ENCODE measurements at regions not wholly inside any gene's neighbourhood (a gene's known extent, or its start where the extent isn't known, plus 50 kb on each side); places are given as distances from the start of the nearest gene placed in this dataset.

- TF ChIP-seq CEBPB (IDR thresholded peaks at IDR 0.05; ENCODE audit: borderline replicate concordance in 1 of 2, low read depth in 2 of 2, low read length in 2 of 2) = no peak
- no peak for TF ChIP-seq MYC (IDR thresholded peaks at IDR 0.05; ENCODE audit: insufficient read depth, insufficient read length, insufficient replicate concordance, low read length, severe bottlenecking)
- no peak for TF ChIP-seq STAT1 (conservative IDR thresholded peaks at IDR 0.05)
- no peak for TF ChIP-seq ZNF274 (IDR thresholded peaks at IDR 0.05; ENCODE audit: insufficient read depth, insufficient read length)
- no peak for TF ChIP-seq JUNB (IDR thresholded peaks at IDR 0.05)
- no peak for TF ChIP-seq MLLT1 (IDR thresholded peaks at IDR 0.05)
- TF ChIP-seq CHD2 (IDR thresholded peaks at IDR 0.05; ENCODE audit: borderline replicate concordance, low read depth, low read length) = no peak
Measured at GRCh38 chr4:127311371-127311770, 321.4 kb upstream of the INTU start.
